Spinal cord (tissue), 9 donors: ENCODE measurements at regions not wholly inside any gene's neighbourhood (a gene's known extent, or its start where the extent isn't known, plus 50 kb on each side); places are given as distances from the start of the nearest gene placed in this dataset.

Experiments used
- DNase-seq, 6 donors: peaks; one replicate each; pipeline versions ENCODE4 v3.0.0 to v3.0.0-alpha.2; 2013 to 2015; ENCODE audit warnings: low spot score in 6 of 6, low read depth in 4 of 6
- H3K27ac ChIP-seq: one replicate; pipeline ENCODE4 v1.5.1; 2013; ENCODE audit warnings: low read depth, low read length, control low read depth
- H3K27me3 ChIP-seq: one replicate; pipeline ENCODE4 v1.6.1; 2013; ENCODE audit warnings: low read length; ENCODE audit not compliant: control insufficient read depth, insufficient read depth
- H3K36me3 ChIP-seq: one replicate; pipeline ENCODE4 v1.6.1; 2013; ENCODE audit warnings: low read length; ENCODE audit not compliant: control insufficient read depth, insufficient read depth
- H3K4me1 ChIP-seq: one replicate; pipeline ENCODE4 v1.6.1; 2013; ENCODE audit warnings: low read length; ENCODE audit not compliant: control insufficient read depth, insufficient read depth
- H3K4me3 ChIP-seq: one replicate; pipeline ENCODE4 v1.5.1; 2013; ENCODE audit warnings: low read depth, low read length, control low read depth
- H3K9me3 ChIP-seq: one replicate; pipeline ENCODE4 v1.6.1; 2013; ENCODE audit warnings: low read length; ENCODE audit not compliant: control insufficient read depth, insufficient read depth
- WGBS: methylation state at CpG from one replicate; pipeline ENCODE4 v1.1.5; 2013; ENCODE audit warnings: missing lambda C conversion rate; ENCODE audit not compliant: insufficient coverage; 5-methylcytosine and 5-hydroxymethylcytosine counted together
- donor health status: healthy.

- Histone ChIP-seq H3K36me3 (no peaks in the 10 kb centered on the region), H3K9me3 (no peaks in the 10 kb centered on the region), H3K4me1 (no peaks in the 10 kb centered on the region), H3K27me3 (no peaks in the 10 kb centered on the region), H3K27ac (no peak overlapping the region), H3K4me3 (no peak overlapping the region)
- WGBS, result no CpG with 5 or more reads among the region's 1 CpG
- no peak for DNase-seq
Measured at GRCh38 chr5:58255386-58255785, 204.5 kb downstream of the PLK2 start.

GRCh38 chr5:58248221-58248620 lies 211.7 kb downstream of the PLK2 start:
- H3K27ac ChIP-seq, result no peak overlapping the region
- WGBS, result 100% methylated on average over 1 of the region's 1 CpG
- H3K36me3 ChIP-seq, result no peaks in the 10 kb centered on the region
- H3K27me3 ChIP-seq, result no peaks in the 10 kb centered on the region
- no peaks in the 10 kb centered on the region for H3K9me3 ChIP-seq
- DNase-seq, result no peak
- H3K4me1 ChIP-seq, result no peaks in the 10 kb centered on the region
- no peak overlapping the region for H3K4me3 ChIP-seq

GRCh38 chr5:58246461-58246944 lies 213.4 kb downstream of the PLK2 start:
- no peak overlapping the region for H3K4me3 ChIP-seq
- no peaks in the 10 kb centered on the region for H3K4me1 ChIP-seq
- no peaks in the 10 kb centered on the region for H3K9me3 ChIP-seq
- no peaks in the 10 kb centered on the region for H3K36me3 ChIP-seq
- no peaks in the 10 kb centered on the region for H3K27me3 ChIP-seq
- DNase-seq, result no peak
- 79% methylated on average over 3 of the region's 3 CpGs for WGBS
- H3K27ac ChIP-seq, result no peak overlapping the region

GRCh38 chr5:58245476-58245840 lies 214.4 kb downstream of the PLK2 start:
- WGBS, result no CpG with 5 or more reads among the region's 3 CpGs
- no peaks in the 10 kb centered on the region for H3K4me1 ChIP-seq
- H3K36me3 ChIP-seq, result no peaks in the 10 kb centered on the region
- H3K4me3 ChIP-seq, result no peak overlapping the region
- DNase-seq, result peak in 1 of 6 donors; percentile 26
- no peak overlapping the region for H3K27ac ChIP-seq
- H3K9me3 ChIP-seq, result no peaks in the 10 kb centered on the region
- no peaks in the 10 kb centered on the region for H3K27me3 ChIP-seq

- H3K4me3 ChIP-seq, result no peak overlapping the region
Measured at GRCh38 chr5:58244819-58245475, 214.9 kb downstream of the PLK2 start.

GRCh38 chr5:58241389-58241788 lies 218.5 kb downstream of the PLK2 start:
- H3K36me3 ChIP-seq, result no peaks in the 10 kb centered on the region
- DNase-seq, result no peak
- H3K27me3 ChIP-seq, result no peaks in the 10 kb centered on the region
- no peaks in the 10 kb centered on the region for H3K4me1 ChIP-seq
- H3K4me3 ChIP-seq, result no peak overlapping the region
- no peaks in the 10 kb centered on the region for H3K9me3 ChIP-seq
- 83% methylated on average over 1 of the region's 3 CpGs for WGBS
- no peak overlapping the region for H3K27ac ChIP-seq

More at GRCh38 chr5:58244819-58245475, 214.9 kb downstream of the PLK2 start:
- Histone ChIP-seq H3K36me3 (no peaks in the 10 kb centered on the region), H3K27me3 (no peaks in the 10 kb centered on the region), H3K4me1 (no peaks in the 10 kb centered on the region), H3K9me3 (no peaks in the 10 kb centered on the region), H3K27ac (no peak overlapping the region)
- WGBS, result 78% methylated on average over 7 of the region's 8 CpGs
- no peak for DNase-seq

GRCh38 chr5:58240322-58240721 lies 219.6 kb downstream of the PLK2 start:
- H3K9me3 ChIP-seq, result no peaks in the 10 kb centered on the region
- no peaks in the 10 kb centered on the region for H3K36me3 ChIP-seq
- H3K27ac ChIP-seq, result no peak overlapping the region
- 100% methylated on average over 1 of the region's 3 CpGs for WGBS
- H3K27me3 ChIP-seq, result no peaks in the 10 kb centered on the region
- H3K4me1 ChIP-seq, result no peaks in the 10 kb centered on the region
- DNase-seq, result no peak
- H3K4me3 ChIP-seq, result no peak overlapping the region

GRCh38 chr5:58239731-58240130 lies 220.2 kb downstream of the PLK2 start:
- DNase-seq, result no peak
- H3K36me3 ChIP-seq, result no peaks in the 10 kb centered on the region
- no peak overlapping the region for H3K27ac ChIP-seq
- no peaks in the 10 kb centered on the region for H3K9me3 ChIP-seq
- H3K4me3 ChIP-seq, result no peak overlapping the region
- H3K27me3 ChIP-seq, result no peaks in the 10 kb centered on the region
- no CpG with 5 or more reads among the region's 3 CpGs for WGBS
- H3K4me1 ChIP-seq, result no peaks in the 10 kb centered on the region

- Histone ChIP-seq H3K4me3 (no peak overlapping the region), H3K9me3 (no peaks in the 10 kb centered on the region), H3K36me3 (no peaks in the 10 kb centered on the region), H3K27me3 (no peaks in the 10 kb centered on the region), H3K4me1 (no peaks in the 10 kb centered on the region), H3K27ac (no peak overlapping the region)
- WGBS, result no CpG with 5 or more reads among the region's 1 CpG
- no peak for DNase-seq
Measured at GRCh38 chr5:58239045-58239444, 220.8 kb downstream of the PLK2 start.

GRCh38 chr5:58236498-58236897 lies 223.4 kb downstream of the PLK2 start:
- no peak overlapping the region for H3K4me3 ChIP-seq
- no peaks in the 10 kb centered on the region for H3K9me3 ChIP-seq
- H3K36me3 ChIP-seq, result no peaks in the 10 kb centered on the region
- H3K27ac ChIP-seq, result no peak overlapping the region
- H3K4me1 ChIP-seq, result no peaks in the 10 kb centered on the region
- DNase-seq, result no peak
- WGBS, result 71% methylated on average over 2 of the region's 3 CpGs
- no peaks in the 10 kb centered on the region for H3K27me3 ChIP-seq
